ENCODE measurements at regions not wholly inside any gene's neighbourhood (a gene's known extent, or its start where the extent isn't known, plus 50 kb on each side); places are given as distances from the start of the nearest gene placed in this dataset.

- no peak for TF ChIP-seq CTCF (conservative IDR thresholded peaks at IDR 0.05; ENCODE audit: control insufficient read depth, insufficient read depth, low read depth, low read length)
These were observed 323.7 kb downstream of the ZNF621 start for GRCh38 chr3:40848421-40848820.

GRCh38 chr3:40850861-40851260 is 326.1 kb downstream of the ZNF621 start:
- DNase-seq (ENCODE audit: low read depth): no peak
- no peak for TF ChIP-seq CTCF (conservative IDR thresholded peaks at IDR 0.05; ENCODE audit: control insufficient read depth, insufficient read depth, low read depth, low read length)
- no peak overlapping the region for H3K4me3 ChIP-seq (ENCODE audit: control insufficient read depth, low read depth, low read length)

More at GRCh38 chr3:40848421-40848820, 323.7 kb downstream of the ZNF621 start:
- DNase-seq (ENCODE audit: low read depth): no peak
- H3K4me3 ChIP-seq (ENCODE audit: control insufficient read depth, low read depth, low read length): no peak overlapping the region

- no peak for TF ChIP-seq CTCF (conservative IDR thresholded peaks at IDR 0.05; ENCODE audit: control insufficient read depth, insufficient read depth, low read depth, low read length)
- H3K4me3 ChIP-seq (ENCODE audit: control insufficient read depth, low read depth, low read length): no peak overlapping the region
- DNase-seq (ENCODE audit: low read depth): no peak
These were observed 327.1 kb downstream of the ZNF621 start for GRCh38 chr3:40851836-40852235.

- no peak for DNase-seq (ENCODE audit: low read depth)
- no peak for TF ChIP-seq CTCF (conservative IDR thresholded peaks at IDR 0.05; ENCODE audit: control insufficient read depth, insufficient read depth, low read depth, low read length)
- no peak overlapping the region for H3K4me3 ChIP-seq (ENCODE audit: control insufficient read depth, low read depth, low read length)
These were observed 328.0 kb downstream of the ZNF621 start for GRCh38 chr3:40852712-40853111.

GRCh38 chr3:40853474-40853873 is 328.7 kb downstream of the ZNF621 start:
- no peak overlapping the region for H3K4me3 ChIP-seq (ENCODE audit: control insufficient read depth, low read depth, low read length)
- no peak for DNase-seq (ENCODE audit: low read depth)
- TF ChIP-seq CTCF (conservative IDR thresholded peaks at IDR 0.05; ENCODE audit: control insufficient read depth, insufficient read depth, low read depth, low read length): no peak

- no peak overlapping the region for H3K4me3 ChIP-seq (ENCODE audit: control insufficient read depth, low read depth, low read length)
- DNase-seq (ENCODE audit: low read depth): no peak
- no peak for TF ChIP-seq CTCF (conservative IDR thresholded peaks at IDR 0.05; ENCODE audit: control insufficient read depth, insufficient read depth, low read depth, low read length)
These were observed 331.1 kb downstream of the ZNF621 start for GRCh38 chr3:40855871-40856270.

Measured in fibroblast of mammary gland (primary cell).